ENCODE measurements at regions not wholly inside any gene's neighbourhood (a gene's known extent, or its start where the extent isn't known, plus 50 kb on each side); places are given as distances from the start of the nearest gene placed in this dataset.

DNA sequence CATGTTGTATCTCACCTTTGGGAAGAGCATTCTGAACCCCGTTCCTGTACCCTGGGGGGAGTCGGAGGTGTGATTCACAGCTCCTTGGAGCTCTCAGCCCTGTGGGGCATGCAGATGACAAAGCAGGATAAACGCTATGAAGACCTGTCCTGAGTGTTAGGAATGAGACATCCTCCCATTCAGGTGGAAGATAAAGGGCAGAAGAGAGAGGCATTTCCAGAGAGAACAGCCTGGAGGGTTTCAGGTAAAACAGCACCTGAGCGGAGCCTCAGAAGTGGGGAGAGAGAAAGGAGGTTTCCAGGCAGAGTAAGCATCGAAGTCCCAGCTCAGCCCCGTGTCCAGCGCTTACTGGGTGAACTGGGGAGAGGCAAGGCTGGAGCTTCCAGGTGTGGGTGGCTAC lies 288.9 kb downstream of the KLF6 start:
- no peak for DNase-seq (ENCODE audit: low read depth)
- TF ChIP-seq, protein P1, sequence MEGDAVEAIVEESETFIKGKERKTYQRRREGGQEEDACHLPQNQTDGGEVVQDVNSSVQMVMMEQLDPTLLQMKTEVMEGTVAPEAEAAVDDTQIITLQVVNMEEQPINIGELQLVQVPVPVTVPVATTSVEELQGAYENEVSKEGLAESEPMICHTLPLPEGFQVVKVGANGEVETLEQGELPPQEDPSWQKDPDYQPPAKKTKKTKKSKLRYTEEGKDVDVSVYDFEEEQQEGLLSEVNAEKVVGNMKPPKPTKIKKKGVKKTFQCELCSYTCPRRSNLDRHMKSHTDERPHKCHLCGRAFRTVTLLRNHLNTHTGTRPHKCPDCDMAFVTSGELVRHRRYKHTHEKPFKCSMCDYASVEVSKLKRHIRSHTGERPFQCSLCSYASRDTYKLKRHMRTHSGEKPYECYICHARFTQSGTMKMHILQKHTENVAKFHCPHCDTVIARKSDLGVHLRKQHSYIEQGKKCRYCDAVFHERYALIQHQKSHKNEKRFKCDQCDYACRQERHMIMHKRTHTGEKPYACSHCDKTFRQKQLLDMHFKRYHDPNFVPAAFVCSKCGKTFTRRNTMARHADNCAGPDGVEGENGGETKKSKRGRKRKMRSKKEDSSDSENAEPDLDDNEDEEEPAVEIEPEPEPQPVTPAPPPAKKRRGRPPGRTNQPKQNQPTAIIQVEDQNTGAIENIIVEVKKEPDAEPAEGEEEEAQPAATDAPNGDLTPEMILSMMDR (IDR thresholded peaks at IDR 0.05; ENCODE audit: control insufficient read depth, extremely low read depth, insufficient read depth) = no peak
- no peak overlapping the region for H3K4me3 ChIP-seq (ENCODE audit: low read depth, low read length)

DNA sequence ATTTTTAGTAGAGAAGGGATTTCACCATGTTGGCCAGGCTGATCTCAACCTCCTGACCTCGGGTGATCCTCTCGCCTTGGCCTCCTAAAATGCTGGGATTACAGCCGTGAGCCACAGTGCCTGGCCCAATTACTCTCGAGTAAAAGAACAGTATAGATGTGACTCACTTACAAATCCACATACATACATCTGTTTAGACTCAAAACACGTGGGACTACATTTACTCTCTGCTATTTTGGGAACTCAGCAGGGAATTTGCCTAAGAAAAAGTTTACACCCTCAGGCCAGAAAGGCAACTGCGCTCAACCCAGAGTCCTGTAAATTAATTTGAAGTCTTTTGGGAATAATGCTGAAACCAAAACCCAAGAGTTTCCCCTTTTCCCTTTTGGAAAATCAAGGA lies 289.7 kb downstream of the KLF6 start:
- no peak overlapping the region for H3K4me3 ChIP-seq (ENCODE audit: low read depth, low read length)
- no peak for DNase-seq (ENCODE audit: low read depth)
- TF ChIP-seq, protein P1 (IDR thresholded peaks at IDR 0.05; ENCODE audit: control insufficient read depth, extremely low read depth, insufficient read depth) = no peak

DNA sequence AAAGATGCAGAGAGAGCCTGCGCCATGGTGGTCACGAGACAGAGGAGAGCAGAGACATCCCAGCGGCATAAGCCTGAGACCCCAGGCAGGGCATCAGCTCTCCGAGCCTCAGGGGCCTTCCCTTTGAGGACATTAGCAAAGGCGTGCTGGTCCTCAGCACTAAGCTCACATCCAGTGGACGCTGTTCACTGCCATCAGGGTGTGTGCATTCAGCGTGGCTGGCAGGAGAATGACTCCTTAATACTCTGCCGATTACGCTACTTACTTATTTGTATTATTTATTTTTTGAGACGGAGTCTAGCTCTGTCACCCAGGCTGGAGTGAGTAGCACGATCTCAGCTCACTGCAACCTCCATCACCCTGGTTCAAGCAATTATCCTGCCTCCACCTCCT lies 290.2 kb downstream of the KLF6 start:
- DNase-seq (ENCODE audit: low read depth) = no peak
- TF ChIP-seq, protein P1 (IDR thresholded peaks at IDR 0.05; ENCODE audit: control insufficient read depth, extremely low read depth, insufficient read depth) = no peak
- H3K4me3 ChIP-seq (ENCODE audit: low read depth, low read length) = no peak overlapping the region

DNA sequence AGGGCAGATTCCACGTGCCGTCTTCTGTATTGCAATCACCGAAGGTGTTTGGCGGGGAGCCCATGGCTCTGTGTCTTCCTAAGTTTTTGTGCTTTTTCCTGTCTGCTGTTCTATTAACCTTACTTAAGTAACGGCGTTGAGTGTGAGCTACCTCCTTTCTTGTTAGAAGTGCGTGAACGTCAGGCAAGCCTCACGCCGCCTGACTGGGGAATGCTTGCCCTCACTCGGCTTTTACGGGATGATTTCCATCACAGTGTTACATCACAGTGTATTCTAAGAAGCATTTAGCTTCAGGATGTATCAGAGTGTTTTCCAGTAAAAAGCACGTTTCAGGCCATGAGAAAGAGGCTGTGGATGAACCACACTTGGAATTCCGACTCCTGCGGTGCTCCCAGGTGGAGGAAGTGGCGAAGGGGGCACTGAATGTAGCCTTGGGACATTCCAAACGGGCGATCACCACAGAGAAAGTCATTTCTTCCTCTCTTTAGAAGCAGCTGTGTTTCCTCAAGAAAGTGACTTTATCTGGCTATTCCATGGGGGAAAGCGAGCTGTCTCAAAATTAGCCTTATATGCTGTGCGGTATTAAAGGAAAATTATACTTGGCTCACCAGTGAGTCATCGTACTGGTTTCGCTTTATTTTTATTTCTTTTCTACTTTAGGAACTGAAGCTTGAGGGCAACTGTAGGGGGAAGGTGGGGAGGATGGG lies 290.7 kb downstream of the KLF6 start:
- no peak overlapping the region for H3K4me3 ChIP-seq (ENCODE audit: low read depth, low read length)
- DNase-seq (ENCODE audit: low read depth) = no peak
- TF ChIP-seq, protein P1 (IDR thresholded peaks at IDR 0.05; ENCODE audit: control insufficient read depth, extremely low read depth, insufficient read depth) = no peak

DNA sequence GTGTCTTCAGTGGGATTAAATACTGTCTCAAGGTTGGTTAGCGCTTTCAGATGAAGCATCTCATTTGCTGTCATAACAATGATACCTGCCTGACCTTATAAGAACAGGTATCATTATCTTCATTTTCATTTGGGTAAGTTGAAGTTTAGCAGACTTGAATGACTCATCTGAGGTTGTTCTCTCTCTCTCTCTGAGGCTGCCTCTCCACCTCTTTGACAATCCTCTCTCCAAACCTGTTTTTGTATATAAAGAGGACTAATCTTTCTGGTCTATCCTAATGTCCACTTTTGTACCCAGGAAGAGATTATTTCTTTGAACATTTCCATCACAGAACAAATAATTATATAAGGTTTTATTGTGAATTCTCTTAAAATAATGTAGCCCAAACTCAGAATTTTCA lies 291.4 kb downstream of the KLF6 start:
- TF ChIP-seq, protein P1 (IDR thresholded peaks at IDR 0.05; ENCODE audit: control insufficient read depth, extremely low read depth, insufficient read depth) = no peak
- no peak for DNase-seq (ENCODE audit: low read depth)
- no peak overlapping the region for H3K4me3 ChIP-seq (ENCODE audit: low read depth, low read length)

DNA sequence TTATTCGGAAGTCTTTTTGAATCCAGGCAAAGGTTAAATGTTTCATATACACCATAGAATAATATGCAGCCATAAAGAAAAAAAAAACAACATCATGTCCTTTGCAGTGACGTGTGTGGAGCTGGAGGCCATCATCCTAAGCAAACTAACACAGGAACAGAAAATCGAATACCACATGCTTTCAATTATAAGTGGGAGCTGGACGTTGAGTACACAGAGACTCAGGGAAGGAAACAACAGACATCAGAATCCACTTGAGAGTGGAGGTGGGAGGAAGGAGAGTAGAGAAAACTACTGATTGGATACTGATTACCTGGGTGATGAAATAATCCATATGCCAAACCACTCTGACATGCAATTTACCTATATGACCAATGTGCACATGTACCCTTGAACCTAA lies 293.4 kb downstream of the KLF6 start:
- TF ChIP-seq, protein P1 (IDR thresholded peaks at IDR 0.05; ENCODE audit: control insufficient read depth, extremely low read depth, insufficient read depth) = no peak
- H3K4me3 ChIP-seq (ENCODE audit: low read depth, low read length) = no peak overlapping the region
- no peak for DNase-seq (ENCODE audit: low read depth)

DNA sequence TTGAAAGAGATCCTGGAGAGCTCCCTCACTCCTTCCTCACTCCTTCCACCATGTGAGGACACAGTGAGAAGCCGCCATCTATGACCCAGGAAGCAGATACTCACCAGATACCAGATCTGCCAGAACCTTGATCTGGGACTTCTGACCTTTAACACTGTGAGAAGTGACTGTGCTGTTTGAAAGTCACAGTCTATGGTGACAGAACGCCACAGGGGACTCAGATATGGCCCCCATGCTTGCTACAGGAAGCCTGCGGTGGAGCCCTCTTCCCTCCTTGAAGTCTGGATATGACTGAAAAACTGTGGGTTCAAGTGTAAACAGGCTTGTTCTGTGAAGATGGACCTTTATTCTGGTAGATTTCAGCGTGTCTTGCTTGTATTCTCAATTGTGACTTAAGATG lies 297.8 kb downstream of the KLF6 start:
- no peak overlapping the region for H3K4me3 ChIP-seq (ENCODE audit: low read depth, low read length)
- DNase-seq (ENCODE audit: low read depth) = no peak
- TF ChIP-seq, protein P1 (IDR thresholded peaks at IDR 0.05; ENCODE audit: control insufficient read depth, extremely low read depth, insufficient read depth) = no peak

Measured in LNCaP clone FGC (cell line).